ENCODE measurements at regions not wholly inside any gene's neighbourhood (a gene's known extent, or its start where the extent isn't known, plus 50 kb on each side); places are given as distances from the start of the nearest gene placed in this dataset.

GRCh38 chr17:10944819-10945218 is 106.9 kb upstream of the PIRT start:
- Histone ChIP-seq H3K4me1 (ENCODE audit: insufficient read depth, low read length) (no peaks in the 10 kb centered on the region), H3K27ac (ENCODE audit: low read length) (no peak overlapping the region), H3K4me3 (ENCODE audit: low read length) (no peak overlapping the region), H3K27me3 (ENCODE audit: insufficient read depth, low read length) (no peaks in the 10 kb centered on the region), H3K9ac (ENCODE audit: low read depth, low read length) (no peak overlapping the region), H3K9me3 (ENCODE audit: insufficient read depth, low read depth, low read length) (no peaks in the 10 kb centered on the region), H3K36me3 (ENCODE audit: insufficient read depth, low read depth, low read length) (no peaks in the 10 kb centered on the region)

DNA sequence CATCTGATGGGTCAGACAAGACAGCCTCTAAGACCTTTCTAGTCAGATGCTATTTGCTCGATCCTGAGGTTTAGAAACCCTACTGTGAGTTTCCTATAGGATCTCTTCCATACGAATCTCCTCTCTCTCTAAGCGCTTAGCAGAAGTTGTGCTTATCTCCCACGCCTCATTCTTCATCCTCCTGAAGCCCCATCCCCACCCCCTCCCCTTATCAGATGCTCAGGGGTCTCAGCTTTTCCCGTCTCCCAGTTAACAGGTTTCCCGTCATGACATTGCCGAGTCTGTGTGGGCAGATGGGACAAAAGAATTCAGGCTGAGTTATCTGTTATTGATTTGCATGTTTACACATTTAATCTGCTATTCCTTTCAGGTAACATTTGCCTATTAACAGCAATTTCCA is 99.0 kb upstream of the PIRT start:
- no peak overlapping the region for H3K9ac ChIP-seq (ENCODE audit: low read depth, low read length)
- H3K9me3 ChIP-seq (ENCODE audit: insufficient read depth, low read depth, low read length) = no peaks in the 10 kb centered on the region
- H3K4me1 ChIP-seq (ENCODE audit: insufficient read depth, low read length) = no peaks in the 10 kb centered on the region
- no peaks in the 10 kb centered on the region for H3K36me3 ChIP-seq (ENCODE audit: insufficient read depth, low read depth, low read length)
- no peaks in the 10 kb centered on the region for H3K27me3 ChIP-seq (ENCODE audit: insufficient read depth, low read length)
- no peak overlapping the region for H3K4me3 ChIP-seq (ENCODE audit: low read length)
- H3K27ac ChIP-seq (ENCODE audit: low read length) = no peak overlapping the region

GRCh38 chr17:10932938-10933337 is 95.1 kb upstream of the PIRT start:
- Histone ChIP-seq H3K9me3 (ENCODE audit: insufficient read depth, low read depth, low read length) (no peaks in the 10 kb centered on the region), H3K4me1 (ENCODE audit: insufficient read depth, low read length) (peaks cover 8% of the 10 kb centered on the region; the same call in 1 of the 2 replicates), H3K27ac (ENCODE audit: low read length) (no peak overlapping the region), H3K36me3 (ENCODE audit: insufficient read depth, low read depth, low read length) (no peaks in the 10 kb centered on the region), H3K27me3 (ENCODE audit: insufficient read depth, low read length) (no peaks in the 10 kb centered on the region), H3K4me3 (ENCODE audit: low read length) (no peak overlapping the region), H3K9ac (ENCODE audit: low read depth, low read length) (no peak overlapping the region)

GRCh38 chr17:10931133-10931532 is 93.2 kb upstream of the PIRT start:
- H3K9ac ChIP-seq (ENCODE audit: low read depth, low read length) = no peak overlapping the region

GRCh38 chr17:10927712-10928111 is 89.8 kb upstream of the PIRT start:
- Histone ChIP-seq H3K36me3 (ENCODE audit: insufficient read depth, low read depth, low read length) (no peaks in the 10 kb centered on the region), H3K27me3 (ENCODE audit: insufficient read depth, low read length) (no peaks in the 10 kb centered on the region), H3K9ac (ENCODE audit: low read depth, low read length) (no peak overlapping the region), H3K27ac (ENCODE audit: low read length) (no peak overlapping the region), H3K4me1 (ENCODE audit: insufficient read depth, low read length) (peaks cover 10% of the 10 kb centered on the region; the same call in 1 of the 2 replicates), H3K4me3 (ENCODE audit: low read length) (no peak overlapping the region), H3K9me3 (ENCODE audit: insufficient read depth, low read depth, low read length) (no peaks in the 10 kb centered on the region)

More at GRCh38 chr17:10931133-10931532, 93.2 kb upstream of the PIRT start:
- H3K36me3 ChIP-seq (ENCODE audit: insufficient read depth, low read depth, low read length) = no peaks in the 10 kb centered on the region
- H3K27me3 ChIP-seq (ENCODE audit: insufficient read depth, low read length) = no peaks in the 10 kb centered on the region
- peaks cover 10% of the 10 kb centered on the region; the same call in 1 of the 2 replicates for H3K4me1 ChIP-seq (ENCODE audit: insufficient read depth, low read length)
- H3K4me3 ChIP-seq (ENCODE audit: low read length) = no peak overlapping the region
- no peak overlapping the region for H3K27ac ChIP-seq (ENCODE audit: low read length)
- no peaks in the 10 kb centered on the region for H3K9me3 ChIP-seq (ENCODE audit: insufficient read depth, low read depth, low read length)

DNA sequence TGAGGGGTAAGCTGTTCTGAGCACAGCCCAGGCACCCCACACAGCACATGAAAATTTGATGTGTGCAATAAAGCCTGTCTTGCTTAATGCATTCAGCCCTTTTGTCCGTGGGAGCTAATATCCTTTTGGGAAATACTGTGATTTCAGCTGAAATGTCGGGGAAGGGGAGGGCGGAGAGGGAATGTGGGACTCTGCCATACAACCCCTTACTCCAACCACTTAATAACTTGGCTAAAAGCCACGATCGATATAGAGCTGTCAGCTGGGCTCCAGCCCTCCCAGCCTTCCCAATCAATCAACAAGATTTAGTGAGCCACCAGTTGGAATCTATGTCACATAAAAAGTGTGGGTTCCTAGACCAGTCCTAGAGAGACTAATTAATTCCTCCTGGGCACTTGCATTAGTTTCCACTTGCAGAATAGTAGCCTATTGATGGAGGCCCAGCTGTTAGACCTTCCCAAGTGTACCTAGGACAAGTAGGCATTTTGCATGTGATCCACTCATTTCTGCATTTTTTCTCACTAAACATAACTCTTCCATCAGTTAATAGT is 82.7 kb upstream of the PIRT start:
- H3K9me3 ChIP-seq (ENCODE audit: insufficient read depth, low read depth, low read length) = no peaks in the 10 kb centered on the region
- no peak overlapping the region for H3K9ac ChIP-seq (ENCODE audit: low read depth, low read length)
- H3K27me3 ChIP-seq (ENCODE audit: insufficient read depth, low read length) = no peaks in the 10 kb centered on the region
- no peak overlapping the region for H3K27ac ChIP-seq (ENCODE audit: low read length)
- no peak overlapping the region for H3K4me3 ChIP-seq (ENCODE audit: low read length)
- H3K4me1 ChIP-seq (ENCODE audit: insufficient read depth, low read length) = no peaks in the 10 kb centered on the region
- no peaks in the 10 kb centered on the region for H3K36me3 ChIP-seq (ENCODE audit: insufficient read depth, low read depth, low read length)

- H3K4me3 ChIP-seq (ENCODE audit: low read length) = no peak overlapping the region
- no peaks in the 10 kb centered on the region for H3K36me3 ChIP-seq (ENCODE audit: insufficient read depth, low read depth, low read length)
- no peak overlapping the region for H3K9ac ChIP-seq (ENCODE audit: low read depth, low read length)
- H3K4me1 ChIP-seq (ENCODE audit: insufficient read depth, low read length) = no peaks in the 10 kb centered on the region
- peaks cover 11% of the 10 kb centered on the region for H3K9me3 ChIP-seq (ENCODE audit: insufficient read depth, low read depth, low read length)
- H3K27ac ChIP-seq (ENCODE audit: low read length) = no peak overlapping the region
- no peaks in the 10 kb centered on the region for H3K27me3 ChIP-seq (ENCODE audit: insufficient read depth, low read length)
These were observed 69.5 kb upstream of the PIRT start for GRCh38 chr17:10907370-10907769.

- H3K4me1 ChIP-seq (ENCODE audit: insufficient read depth, low read length) = no peaks in the 10 kb centered on the region
- no peak overlapping the region for H3K27ac ChIP-seq (ENCODE audit: low read length)
- H3K9me3 ChIP-seq (ENCODE audit: insufficient read depth, low read depth, low read length) = no peaks in the 10 kb centered on the region; the same call in 1 of the 2 replicates
These were observed 61.4 kb upstream of the PIRT start for GRCh38 chr17:10899281-10899680.

GRCh38 chr17:10894220-10894619 is 56.3 kb upstream of the PIRT start:
- no peak overlapping the region for H3K4me3 ChIP-seq (ENCODE audit: low read length)
- H3K9ac ChIP-seq (ENCODE audit: low read depth, low read length) = no peak overlapping the region
- H3K9me3 ChIP-seq (ENCODE audit: insufficient read depth, low read depth, low read length) = no peaks in the 10 kb centered on the region; the same call in 1 of the 2 replicates
- H3K4me1 ChIP-seq (ENCODE audit: insufficient read depth, low read length) = no peaks in the 10 kb centered on the region
- no peaks in the 10 kb centered on the region for H3K27me3 ChIP-seq (ENCODE audit: insufficient read depth, low read length)
- no peaks in the 10 kb centered on the region for H3K36me3 ChIP-seq (ENCODE audit: insufficient read depth, low read depth, low read length)
- H3K27ac ChIP-seq (ENCODE audit: low read length) = no peak overlapping the region

More at GRCh38 chr17:10899281-10899680, 61.4 kb upstream of the PIRT start:
- Histone ChIP-seq H3K36me3 (ENCODE audit: insufficient read depth, low read depth, low read length) (no peaks in the 10 kb centered on the region), H3K4me3 (ENCODE audit: low read length) (no peak overlapping the region), H3K9ac (ENCODE audit: low read depth, low read length) (no peak overlapping the region), H3K27me3 (ENCODE audit: insufficient read depth, low read length) (no peaks in the 10 kb centered on the region)

DNA sequence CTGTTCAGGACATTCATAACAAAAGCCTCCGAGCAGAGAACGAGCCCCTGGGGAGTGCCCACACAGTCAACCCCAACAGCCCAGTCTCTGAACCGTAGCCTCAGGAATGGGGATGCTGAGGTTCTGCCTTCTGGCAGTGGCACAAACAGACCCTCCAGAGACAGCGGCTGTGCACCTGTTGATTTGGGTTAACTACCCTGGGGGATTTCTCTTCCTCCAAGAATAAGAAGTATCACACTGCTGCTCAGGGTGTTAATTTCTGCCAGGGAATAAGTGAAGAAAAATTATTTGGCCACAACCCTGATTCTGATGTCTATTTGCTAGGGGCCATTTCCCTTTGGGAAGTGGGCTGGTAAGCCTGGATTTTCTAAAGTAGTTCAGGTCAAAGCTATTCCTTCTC is 51.0 kb upstream of the PIRT start:
- H3K9ac ChIP-seq (ENCODE audit: low read depth, low read length) = no peak overlapping the region
- no peak overlapping the region for H3K27ac ChIP-seq (ENCODE audit: low read length)
- no peak overlapping the region for H3K4me3 ChIP-seq (ENCODE audit: low read length)
- H3K36me3 ChIP-seq (ENCODE audit: insufficient read depth, low read depth, low read length) = no peaks in the 10 kb centered on the region
- H3K27me3 ChIP-seq (ENCODE audit: insufficient read depth, low read length) = no peaks in the 10 kb centered on the region
- H3K4me1 ChIP-seq (ENCODE audit: insufficient read depth, low read length) = no peaks in the 10 kb centered on the region; the same call in 1 of the 2 replicates
- H3K9me3 ChIP-seq (ENCODE audit: insufficient read depth, low read depth, low read length) = no peaks in the 10 kb centered on the region

Data from iPS-20b (cell line).